ENCODE measurements at regions not wholly inside any gene's neighbourhood (a gene's known extent, or its start where the extent isn't known, plus 50 kb on each side); places are given as distances from the start of the nearest gene placed in this dataset.

- H3K4me1 ChIP-seq (ENCODE audit: low read length), result no peaks in the 10 kb centered on the region
- no peak overlapping the region for H3K9ac ChIP-seq (ENCODE audit: low read length)
- H4K20me1 ChIP-seq (ENCODE audit: insufficient read depth, low read length), result no peaks in the 10 kb centered on the region
- DNase-seq, result no peak
- H2AFZ ChIP-seq (ENCODE audit: low read length), result no peak overlapping the region
- H3K9me3 ChIP-seq (replicated peaks; ENCODE audit: insufficient read depth, low read length), result no peaks in the 10 kb centered on the region
- H3K36me3 ChIP-seq (replicated peaks; ENCODE audit: insufficient read depth, low read length), result no peaks in the 10 kb centered on the region
- H3F3A ChIP-seq (ENCODE audit: insufficient read depth, low read length), result no peaks in the 10 kb centered on the region
- H3K79me2 ChIP-seq (ENCODE audit: low read length), result no peaks in the 10 kb centered on the region
- H3K9me2 ChIP-seq (replicated peaks; ENCODE audit: insufficient read depth, low read length), result no peaks in the 10 kb centered on the region
- H3K4me2 ChIP-seq (ENCODE audit: low read depth, low read length), result no peak overlapping the region
- no peaks in the 10 kb centered on the region for H3K27me3 ChIP-seq (replicated peaks; ENCODE audit: insufficient read depth, low read length)
- no peak overlapping the region for H3K27ac ChIP-seq (ENCODE audit: low read length)
- H3K4me3 ChIP-seq (ENCODE audit: low read length), result no peak overlapping the region
- TF ChIP-seq EZH2phosphoT487 (IDR thresholded peaks at IDR 0.05; ENCODE audit: low read length), result no peak
- no peak for TF ChIP-seq CTCF (IDR thresholded peaks at IDR 0.05; ENCODE audit: low read length)
- TF ChIP-seq EZH2 (optimal IDR thresholded peaks at IDR 0.05; ENCODE audit: low read depth, low read length), result no peak
These were observed 392.1 kb upstream of the HS6ST1 start for GRCh38 chr2:128710729-128711128.

- no peak overlapping the region for H3K27ac ChIP-seq (ENCODE audit: low read length)
- H3F3A ChIP-seq (ENCODE audit: insufficient read depth, low read length), result no peaks in the 10 kb centered on the region
- H3K9me3 ChIP-seq (replicated peaks; ENCODE audit: insufficient read depth, low read length), result no peaks in the 10 kb centered on the region
- H3K4me3 ChIP-seq (ENCODE audit: low read length), result no peak overlapping the region
- TF ChIP-seq CTCF (IDR thresholded peaks at IDR 0.05; ENCODE audit: low read length) (no peak), EZH2phosphoT487 (IDR thresholded peaks at IDR 0.05; ENCODE audit: low read length) (no peak), EZH2 (optimal IDR thresholded peaks at IDR 0.05; ENCODE audit: low read depth, low read length) (no peak)
- H3K27me3 ChIP-seq (replicated peaks; ENCODE audit: insufficient read depth, low read length), result no peaks in the 10 kb centered on the region
- H3K36me3 ChIP-seq (replicated peaks; ENCODE audit: insufficient read depth, low read length), result no peaks in the 10 kb centered on the region
- H4K20me1 ChIP-seq (ENCODE audit: insufficient read depth, low read length), result no peaks in the 10 kb centered on the region
- no peak overlapping the region for H2AFZ ChIP-seq (ENCODE audit: low read length)
- H3K4me2 ChIP-seq (ENCODE audit: low read depth, low read length), result no peak overlapping the region
- H3K4me1 ChIP-seq (ENCODE audit: low read length), result no peaks in the 10 kb centered on the region
- H3K9me2 ChIP-seq (replicated peaks; ENCODE audit: insufficient read depth, low read length), result no peaks in the 10 kb centered on the region
- no peak overlapping the region for H3K9ac ChIP-seq (ENCODE audit: low read length)
- DNase-seq, result no peak
- no peaks in the 10 kb centered on the region for H3K79me2 ChIP-seq (ENCODE audit: low read length)
These were observed 395.6 kb upstream of the HS6ST1 start for GRCh38 chr2:128714285-128714684.

GRCh38 chr2:128714851-128715312, 396.2 kb upstream of the HS6ST1 start:
- Histone ChIP-seq H3K9me3 (replicated peaks; ENCODE audit: insufficient read depth, low read length) (no peaks in the 10 kb centered on the region), H2AFZ (ENCODE audit: low read length) (no peak overlapping the region), H3K9ac (ENCODE audit: low read length) (no peak overlapping the region), H4K20me1 (ENCODE audit: insufficient read depth, low read length) (no peaks in the 10 kb centered on the region), H3F3A (ENCODE audit: insufficient read depth, low read length) (no peaks in the 10 kb centered on the region), H3K27ac (ENCODE audit: low read length) (no peak overlapping the region), H3K4me2 (ENCODE audit: low read depth, low read length) (no peak overlapping the region), H3K4me3 (ENCODE audit: low read length) (no peak overlapping the region), H3K9me2 (replicated peaks; ENCODE audit: insufficient read depth, low read length) (no peaks in the 10 kb centered on the region), H3K4me1 (ENCODE audit: low read length) (no peaks in the 10 kb centered on the region), H3K36me3 (replicated peaks; ENCODE audit: insufficient read depth, low read length) (no peaks in the 10 kb centered on the region), H3K79me2 (ENCODE audit: low read length) (no peaks in the 10 kb centered on the region), H3K27me3 (replicated peaks; ENCODE audit: insufficient read depth, low read length) (no peaks in the 10 kb centered on the region)
- DNase-seq, result no peak
- TF ChIP-seq EZH2phosphoT487 (IDR thresholded peaks at IDR 0.05; ENCODE audit: low read length) (no peak), EZH2 (optimal IDR thresholded peaks at IDR 0.05; ENCODE audit: low read depth, low read length) (no peak), CTCF (IDR thresholded peaks at IDR 0.05; ENCODE audit: low read length) (no peak)
